ENCODE measurements at regions not wholly inside any gene's neighbourhood (a gene's known extent, or its start where the extent isn't known, plus 50 kb on each side); places are given as distances from the start of the nearest gene placed in this dataset.
"Not testable (repeated sequence)": the region's sequence is repeated elsewhere in the genome, so short reads cannot be mapped to it uniquely, and the experiment has no call there.

DNA sequence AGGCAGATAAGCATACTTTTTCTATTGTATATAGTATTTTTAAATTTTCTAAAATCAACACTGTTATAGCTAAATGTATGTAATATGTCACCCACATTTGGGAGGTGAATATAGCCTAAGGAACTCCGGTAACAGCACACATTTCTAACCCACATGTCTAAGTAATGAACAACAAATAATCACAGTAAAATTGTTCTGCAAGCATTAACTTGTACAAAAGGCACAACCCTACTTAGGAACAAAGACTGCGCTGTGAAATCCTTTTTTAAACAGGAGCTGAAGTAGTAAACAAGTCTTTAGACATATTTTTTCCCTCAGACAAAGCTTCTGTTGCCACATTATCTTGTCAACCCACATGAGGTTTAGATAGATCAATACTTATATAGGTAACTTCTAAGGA lies 872.4 kb upstream of the SLC35B3 start:
- FAIRE-seq (no peak), DNase-seq (ENCODE audit: insufficient read length, low spot score) (no peak)
- TF ChIP-seq, protein P1, sequence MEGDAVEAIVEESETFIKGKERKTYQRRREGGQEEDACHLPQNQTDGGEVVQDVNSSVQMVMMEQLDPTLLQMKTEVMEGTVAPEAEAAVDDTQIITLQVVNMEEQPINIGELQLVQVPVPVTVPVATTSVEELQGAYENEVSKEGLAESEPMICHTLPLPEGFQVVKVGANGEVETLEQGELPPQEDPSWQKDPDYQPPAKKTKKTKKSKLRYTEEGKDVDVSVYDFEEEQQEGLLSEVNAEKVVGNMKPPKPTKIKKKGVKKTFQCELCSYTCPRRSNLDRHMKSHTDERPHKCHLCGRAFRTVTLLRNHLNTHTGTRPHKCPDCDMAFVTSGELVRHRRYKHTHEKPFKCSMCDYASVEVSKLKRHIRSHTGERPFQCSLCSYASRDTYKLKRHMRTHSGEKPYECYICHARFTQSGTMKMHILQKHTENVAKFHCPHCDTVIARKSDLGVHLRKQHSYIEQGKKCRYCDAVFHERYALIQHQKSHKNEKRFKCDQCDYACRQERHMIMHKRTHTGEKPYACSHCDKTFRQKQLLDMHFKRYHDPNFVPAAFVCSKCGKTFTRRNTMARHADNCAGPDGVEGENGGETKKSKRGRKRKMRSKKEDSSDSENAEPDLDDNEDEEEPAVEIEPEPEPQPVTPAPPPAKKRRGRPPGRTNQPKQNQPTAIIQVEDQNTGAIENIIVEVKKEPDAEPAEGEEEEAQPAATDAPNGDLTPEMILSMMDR (IDR thresholded peaks at IDR 0.05; ENCODE audit: insufficient read depth, missing control alignments): no peak

- DNase-seq (ENCODE audit: insufficient read length, low spot score) (no peak), FAIRE-seq (no peak)
- TF ChIP-seq, protein P1 (IDR thresholded peaks at IDR 0.05; ENCODE audit: insufficient read depth, missing control alignments): no peak
Measured at GRCh38 chr6:9307187-9307586, 871.8 kb upstream of the SLC35B3 start.

- FAIRE-seq (no peak), DNase-seq (ENCODE audit: insufficient read length, low spot score) (no peak)
- TF ChIP-seq, protein P1 (IDR thresholded peaks at IDR 0.05; ENCODE audit: insufficient read depth, missing control alignments): no peak
Measured at GRCh38 chr6:9295644-9296043, 860.3 kb upstream of the SLC35B3 start.

DNA sequence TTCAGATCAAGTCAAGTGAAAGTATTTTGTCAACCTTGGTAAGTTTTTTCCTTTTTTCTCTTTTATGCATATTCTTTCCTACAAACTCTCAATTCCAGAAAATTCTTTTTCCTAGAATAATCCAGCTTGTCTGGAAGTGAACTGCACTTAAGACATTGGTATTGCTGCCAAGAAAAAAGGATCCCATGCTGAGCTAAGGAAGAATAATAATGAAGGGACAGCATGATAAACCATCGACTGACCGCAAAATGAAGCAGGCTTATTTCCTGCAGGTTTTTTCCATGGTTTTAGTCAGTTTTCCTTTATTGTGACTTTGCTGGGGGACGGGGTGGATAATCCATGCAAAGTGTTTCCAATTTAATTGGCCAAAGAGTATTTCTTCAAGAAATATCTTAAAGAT lies 857.6 kb upstream of the SLC35B3 start:
- no peak for DNase-seq (ENCODE audit: insufficient read length, low spot score)
- FAIRE-seq: no peak
- TF ChIP-seq, protein P1 (IDR thresholded peaks at IDR 0.05; ENCODE audit: insufficient read depth, missing control alignments): no peak

DNA sequence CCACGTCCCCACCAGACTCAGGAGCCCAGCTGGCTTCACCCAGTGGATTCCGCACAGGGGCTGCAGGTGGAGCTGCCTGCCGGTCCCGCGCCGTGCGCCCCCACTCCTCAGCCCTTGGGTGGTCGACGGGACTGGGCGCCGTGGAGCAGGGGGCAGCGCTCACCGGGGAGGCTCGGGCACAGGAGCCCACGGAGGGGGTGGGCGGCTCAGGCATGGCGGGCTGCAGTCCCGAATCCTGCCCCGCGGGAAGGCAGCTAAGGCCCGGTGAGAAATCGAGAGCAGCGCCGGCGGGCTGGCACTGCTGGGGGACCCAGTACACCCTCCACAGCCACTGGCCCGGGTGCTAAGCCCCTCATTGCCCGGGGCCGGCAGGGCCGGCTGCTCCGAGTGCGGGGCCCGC lies 855.0 kb upstream of the SLC35B3 start:
- not testable (repeated sequence) for FAIRE-seq; DNase-seq (ENCODE audit: insufficient read length, low spot score)

DNA sequence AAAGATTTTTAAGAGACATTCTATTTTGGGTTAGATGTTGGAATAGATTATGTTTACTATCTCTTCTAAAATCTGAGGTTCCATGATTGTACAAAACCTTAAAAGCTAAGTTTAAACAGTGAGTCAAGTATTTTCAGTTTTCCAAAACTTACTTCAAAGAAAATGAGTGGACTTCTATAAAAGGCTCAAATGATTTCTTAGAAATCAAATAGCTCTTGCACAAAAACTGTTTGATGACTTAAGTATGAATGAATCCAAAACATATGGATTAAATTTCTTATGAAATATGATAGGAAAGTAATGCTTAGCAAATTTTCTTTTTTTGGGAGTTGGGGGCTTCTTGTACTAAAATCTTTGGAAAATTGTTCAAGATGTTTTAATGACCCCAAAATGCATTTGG lies 837.3 kb upstream of the SLC35B3 start:
- FAIRE-seq (no peak), DNase-seq (ENCODE audit: insufficient read length, low spot score) (no peak)
- TF ChIP-seq, protein P1 (IDR thresholded peaks at IDR 0.05; ENCODE audit: insufficient read depth, missing control alignments): no peak

DNA sequence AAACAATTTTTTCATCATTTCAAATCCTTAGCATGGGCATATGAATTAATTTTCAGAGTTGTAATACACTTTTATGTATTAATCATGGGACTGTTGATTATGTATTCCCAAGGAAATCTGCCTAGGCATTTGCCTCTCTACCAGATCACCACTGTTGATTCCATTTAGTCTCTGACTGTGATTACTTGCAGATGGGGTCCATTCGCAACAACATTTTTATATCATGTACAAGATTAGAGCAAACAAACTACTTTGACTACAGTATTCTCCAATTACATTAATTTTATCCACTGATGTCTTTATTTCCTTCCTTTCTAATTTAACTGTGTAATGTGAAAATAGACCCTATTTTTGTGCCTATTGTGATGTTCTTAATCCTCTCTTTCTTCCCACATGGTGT lies 831.4 kb upstream of the SLC35B3 start:
- DNase-seq (ENCODE audit: insufficient read length, low spot score): no peak
- TF ChIP-seq, protein P1 (IDR thresholded peaks at IDR 0.05; ENCODE audit: insufficient read depth, missing control alignments): no peak
- FAIRE-seq: no peak

- TF ChIP-seq, protein P1 (IDR thresholded peaks at IDR 0.05; ENCODE audit: insufficient read depth, missing control alignments): no peak
- DNase-seq (ENCODE audit: insufficient read length, low spot score) (no peak), FAIRE-seq (no peak)
Measured at GRCh38 chr6:9257215-9257614, 821.9 kb upstream of the SLC35B3 start.

All from D721Med (cell line).